SHP77 treated with DMSO at 0.1 percent for 48 hours (cell line): ENCODE measurements at regions not wholly inside any gene's neighbourhood (a gene's known extent, or its start where the extent isn't known, plus 50 kb on each side); places are given as distances from the start of the nearest gene placed in this dataset.
"Not testable (repeated sequence)": the region's sequence is repeated elsewhere in the genome, so short reads cannot be mapped to it uniquely, and the experiment has no call there.

Experiments
- DNase-seq: peaks from one replicate; lab custom pipeline; 2025; lab: John Stamatoyannopoulos, UW

GRCh38 chr6:170147832-170148708 lies 142.8 kb downstream of the DLL1 start:
- DNase-seq = no peak

- DNase-seq = no peak
Observed at GRCh38 chr6:170147056-170147787, 143.7 kb downstream of the DLL1 start.

DNA sequence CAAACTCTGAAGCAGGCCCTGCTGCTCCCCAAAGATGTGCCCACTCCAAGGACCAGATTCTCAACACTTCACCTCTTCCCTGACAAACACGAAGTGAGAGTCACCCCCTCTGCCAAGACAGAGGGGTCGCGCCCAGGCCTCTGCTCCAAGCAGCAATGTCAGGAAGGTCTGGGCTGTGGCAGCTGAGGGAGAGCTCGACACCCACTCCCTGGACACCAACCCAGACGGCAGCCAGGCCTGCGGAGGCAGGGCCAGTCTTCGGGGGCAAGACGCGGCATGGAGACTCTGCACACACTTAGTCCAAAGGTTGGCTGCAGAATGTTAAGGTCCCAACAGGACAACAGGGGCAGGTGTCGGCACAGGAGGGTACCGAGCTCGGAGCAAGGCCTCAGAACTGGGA lies 144.2 kb downstream of the DLL1 start:
- no peak for DNase-seq

DNA sequence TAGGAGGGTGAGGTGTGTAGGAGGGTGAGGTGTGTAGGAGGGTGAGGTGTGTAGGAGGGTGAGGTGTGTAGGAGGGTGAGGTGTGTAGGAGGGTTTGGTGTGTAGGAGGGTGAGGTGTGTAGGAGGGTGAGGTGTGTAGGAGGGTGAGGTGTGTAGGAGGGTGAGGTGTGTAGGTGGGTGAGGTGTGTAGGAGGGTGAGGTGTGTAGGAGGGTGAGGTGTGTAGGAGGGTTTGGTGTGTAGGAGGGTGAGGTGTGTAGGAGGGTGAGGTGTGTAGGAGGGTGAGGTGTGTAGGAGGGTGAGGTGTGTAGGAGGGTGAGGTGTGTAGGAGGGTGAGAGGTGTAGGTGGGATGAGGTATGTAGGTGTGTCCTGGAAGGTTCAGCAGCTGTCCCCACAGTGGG lies 144.7 kb downstream of the DLL1 start:
- DNase-seq = not testable (repeated sequence)

DNA sequence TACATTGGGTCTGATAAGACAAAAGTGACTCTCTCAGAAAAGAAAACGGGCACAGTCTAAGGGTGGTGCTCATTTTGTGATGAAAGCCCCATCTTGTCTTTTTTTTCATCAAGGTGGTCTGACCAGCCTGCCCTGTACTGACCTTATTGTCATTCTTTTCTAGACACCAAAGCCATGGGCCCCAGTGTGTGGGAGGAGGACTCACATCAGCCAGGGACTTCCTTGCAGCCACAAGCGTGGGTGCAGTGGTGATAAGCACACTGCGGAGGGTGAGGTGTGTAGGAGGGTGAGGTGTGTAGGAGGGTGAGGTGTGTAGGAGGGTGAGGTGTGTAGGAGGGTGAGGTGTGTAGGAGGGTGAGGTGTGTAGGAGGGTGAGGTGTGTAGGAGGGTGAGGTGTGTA lies 145.2 kb downstream of the DLL1 start:
- DNase-seq = not testable (repeated sequence)

GRCh38 chr6:170145272-170145592 lies 145.6 kb downstream of the DLL1 start:
- no peak for DNase-seq

DNA sequence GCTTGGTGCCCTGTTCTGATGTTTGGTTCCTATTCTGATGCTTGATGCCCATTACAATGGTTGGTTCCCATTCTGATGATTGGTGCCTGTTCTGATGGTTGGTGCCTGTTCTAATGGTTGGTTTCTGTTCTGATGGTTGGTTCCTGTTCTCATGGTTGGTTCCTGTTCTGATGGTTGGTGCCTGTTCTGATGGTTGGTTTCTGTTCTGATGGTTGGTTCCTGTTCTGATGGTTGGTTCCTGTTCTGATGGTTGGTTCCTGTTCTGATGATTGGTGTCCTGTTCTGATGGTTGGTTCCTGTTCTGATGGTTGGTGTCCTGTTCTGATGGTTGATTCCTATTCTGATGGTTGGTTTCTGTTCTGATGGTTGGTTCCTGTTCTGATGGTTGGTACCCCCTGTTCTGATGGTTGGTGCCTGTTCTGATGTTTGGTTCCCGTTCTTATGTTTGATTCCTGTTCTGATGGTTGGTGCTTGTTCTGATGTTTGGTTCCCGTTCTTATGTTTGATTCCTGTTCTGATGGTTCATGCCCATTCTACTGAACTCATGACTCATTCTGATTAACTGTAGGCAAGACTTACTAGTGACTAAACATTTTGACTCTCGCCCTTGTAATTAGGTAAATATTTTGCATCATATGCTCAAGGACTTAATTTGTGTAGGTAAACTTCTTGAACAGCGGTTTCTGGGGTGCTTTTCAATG lies 146.2 kb downstream of the DLL1 start:
- DNase-seq = no peak

- DNase-seq = no peak
Observed at GRCh38 chr6:170143401-170144150, 147.3 kb downstream of the DLL1 start.

- DNase-seq = no peak
Observed at GRCh38 chr6:170142559-170142958, 148.3 kb downstream of the DLL1 start.

- not testable (repeated sequence) for DNase-seq
Observed at GRCh38 chr6:170141061-170141460, 149.8 kb downstream of the DLL1 start.

- no peak for DNase-seq
Observed at GRCh38 chr6:170140129-170140528, 150.7 kb downstream of the DLL1 start.

GRCh38 chr6:170139531-170139930 lies 151.3 kb downstream of the DLL1 start:
- no peak for DNase-seq

DNA sequence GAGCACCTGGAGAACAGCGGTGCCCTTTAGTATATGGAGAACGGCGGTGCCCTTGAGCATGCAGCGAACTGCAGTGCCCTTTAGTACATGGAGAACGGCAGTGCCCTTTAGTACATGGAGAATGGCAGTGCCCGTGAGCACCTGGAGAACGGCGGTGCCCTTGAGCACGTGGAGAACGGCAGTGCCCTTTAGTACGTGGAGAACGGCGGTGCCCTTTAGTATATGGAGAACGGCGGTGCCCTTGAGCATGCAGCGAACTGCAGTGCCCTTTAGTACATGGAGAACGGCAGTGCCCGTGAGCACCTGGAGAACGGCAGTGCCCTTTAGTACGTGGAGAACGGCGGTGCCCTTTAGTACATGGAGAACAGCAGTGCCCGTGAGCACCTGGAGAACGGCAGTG lies 151.8 kb downstream of the DLL1 start:
- DNase-seq = not testable (repeated sequence)

GRCh38 chr6:170137911-170138910 lies 152.7 kb downstream of the DLL1 start:
- no peak for DNase-seq

DNA sequence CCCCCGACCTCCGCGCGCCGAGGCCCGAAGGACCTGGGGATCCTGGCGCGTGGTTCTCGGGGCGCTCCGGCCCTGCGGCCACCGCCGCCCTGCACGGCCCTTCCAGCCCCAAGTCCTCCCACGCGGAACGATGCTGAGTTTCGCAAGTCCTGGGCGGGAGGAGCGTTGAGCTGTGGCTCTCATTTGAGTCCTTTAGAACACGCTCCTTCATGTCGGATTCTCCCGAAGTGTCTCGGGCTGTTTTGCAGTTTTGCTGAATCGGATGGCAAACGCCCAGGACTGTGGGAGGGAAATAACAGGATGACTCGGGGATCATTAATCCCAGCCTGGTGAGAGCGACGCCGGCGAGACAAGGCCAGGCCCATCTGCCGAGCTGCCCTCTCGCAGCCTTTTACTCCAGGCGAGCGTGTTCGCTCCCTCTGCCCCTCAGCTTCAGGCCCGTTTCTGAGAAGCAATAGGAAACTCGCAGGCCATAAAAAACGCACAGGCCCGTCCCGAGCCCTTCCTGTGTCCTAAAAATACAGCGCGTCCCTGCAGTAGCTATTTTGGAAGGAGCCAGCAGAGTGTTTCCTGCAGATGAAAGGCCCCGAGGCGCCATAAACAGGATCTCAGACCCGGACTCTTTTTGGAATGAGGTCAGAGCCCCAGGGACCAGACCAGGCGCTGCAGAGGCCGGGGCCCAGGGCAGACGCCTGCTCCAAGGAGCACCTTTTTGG lies 153.5 kb downstream of the DLL1 start:
- no peak for DNase-seq

DNA sequence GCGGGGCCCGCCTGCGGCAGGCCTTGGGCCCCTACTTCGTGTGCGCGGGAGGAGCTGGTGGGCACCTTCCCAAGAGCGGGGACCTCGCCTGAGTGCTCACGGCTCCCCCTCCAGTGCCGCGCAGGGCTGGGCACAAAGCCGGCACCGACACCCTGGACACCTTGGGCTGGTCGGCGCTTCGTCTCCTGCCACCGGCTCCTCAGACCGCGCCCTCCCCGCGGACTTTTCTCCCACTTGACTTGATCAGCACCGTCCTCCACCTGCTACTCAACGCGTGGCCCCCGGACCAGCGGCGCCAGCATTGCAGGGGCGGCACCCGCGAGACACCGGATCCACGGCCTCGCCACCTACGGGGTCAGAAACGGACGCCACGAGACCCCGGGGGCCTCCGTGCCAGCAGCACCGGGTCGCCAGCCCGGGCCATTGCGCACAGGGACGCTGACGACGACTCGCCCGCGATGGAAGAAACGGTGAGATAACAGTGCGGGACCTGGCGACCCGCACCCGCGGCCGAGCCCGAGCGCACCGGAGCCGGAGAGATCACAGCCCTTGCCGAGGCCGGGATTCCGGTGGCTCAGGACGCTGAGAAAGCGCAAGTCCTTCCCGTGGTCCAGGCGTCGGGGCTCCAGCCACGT lies 154.2 kb downstream of the DLL1 start:
- DNase-seq = no peak

- no peak for DNase-seq
Observed at GRCh38 chr6:170135821-170136471, 154.9 kb downstream of the DLL1 start.

DNA sequence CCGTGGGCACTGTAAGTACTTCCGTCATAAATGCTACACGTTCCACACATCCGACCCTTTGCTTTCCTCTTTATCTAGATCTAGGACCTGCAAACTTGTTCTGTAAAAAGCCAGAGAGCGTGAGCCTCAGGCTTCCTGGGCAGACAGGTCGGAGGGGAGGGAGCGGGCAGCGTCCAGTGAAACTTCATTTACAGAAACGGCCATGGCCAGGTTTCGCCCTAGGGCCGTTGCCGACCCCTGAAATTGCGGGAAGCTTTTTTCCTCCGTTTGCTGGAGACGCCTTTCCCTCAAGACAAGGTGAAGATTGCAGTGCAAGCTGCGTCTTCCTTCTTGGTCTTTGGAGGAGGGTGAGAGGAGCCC lies 155.4 kb downstream of the DLL1 start:
- no peak for DNase-seq
